ENCODE measurements at regions not wholly inside any gene's neighbourhood (a gene's known extent, or its start where the extent isn't known, plus 50 kb on each side); places are given as distances from the start of the nearest gene placed in this dataset.

- no peak for TF ChIP-seq SMC3 (IDR thresholded peaks at IDR 0.05)
- TF ChIP-seq, protein P1, sequence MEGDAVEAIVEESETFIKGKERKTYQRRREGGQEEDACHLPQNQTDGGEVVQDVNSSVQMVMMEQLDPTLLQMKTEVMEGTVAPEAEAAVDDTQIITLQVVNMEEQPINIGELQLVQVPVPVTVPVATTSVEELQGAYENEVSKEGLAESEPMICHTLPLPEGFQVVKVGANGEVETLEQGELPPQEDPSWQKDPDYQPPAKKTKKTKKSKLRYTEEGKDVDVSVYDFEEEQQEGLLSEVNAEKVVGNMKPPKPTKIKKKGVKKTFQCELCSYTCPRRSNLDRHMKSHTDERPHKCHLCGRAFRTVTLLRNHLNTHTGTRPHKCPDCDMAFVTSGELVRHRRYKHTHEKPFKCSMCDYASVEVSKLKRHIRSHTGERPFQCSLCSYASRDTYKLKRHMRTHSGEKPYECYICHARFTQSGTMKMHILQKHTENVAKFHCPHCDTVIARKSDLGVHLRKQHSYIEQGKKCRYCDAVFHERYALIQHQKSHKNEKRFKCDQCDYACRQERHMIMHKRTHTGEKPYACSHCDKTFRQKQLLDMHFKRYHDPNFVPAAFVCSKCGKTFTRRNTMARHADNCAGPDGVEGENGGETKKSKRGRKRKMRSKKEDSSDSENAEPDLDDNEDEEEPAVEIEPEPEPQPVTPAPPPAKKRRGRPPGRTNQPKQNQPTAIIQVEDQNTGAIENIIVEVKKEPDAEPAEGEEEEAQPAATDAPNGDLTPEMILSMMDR (IDR thresholded peaks at IDR 0.05) = no peak
- no peak for TF ChIP-seq CHD4 (IDR thresholded peaks at IDR 0.05; ENCODE audit: borderline replicate concordance)
- no peak for TF ChIP-seq REST (IDR thresholded peaks at IDR 0.05)
- TF ChIP-seq FOSL2 (IDR thresholded peaks at IDR 0.05) = no peak
- TF ChIP-seq FOSL2 (CRISPR knock-in tag; IDR thresholded peaks at IDR 0.05) = no peak
- TF ChIP-seq BHLHE40 (IDR thresholded peaks at IDR 0.05; ENCODE audit: low read depth, low read length) = no peak
- no peak for TF ChIP-seq CEBPB (IDR thresholded peaks at IDR 0.05)
- no peak for TF ChIP-seq POLR2A (IDR thresholded peaks at IDR 0.05; ENCODE audit: low read length)
- TF ChIP-seq EHMT2 (IDR thresholded peaks at IDR 0.05; ENCODE audit: low read depth) = no peak
- TF ChIP-seq ZNF302 (CRISPR knock-in tag; IDR thresholded peaks at IDR 0.05) = no peak
- TF ChIP-seq HDAC2 (IDR thresholded peaks at IDR 0.05) = no peak
Measured at GRCh38 chr9:135221951-135222631, 134.6 kb downstream of the OLFM1 start.

Data from A549 (cell line).